GM23338 (cell line): ENCODE measurements at regions not wholly inside any gene's neighbourhood (a gene's known extent, or its start where the extent isn't known, plus 50 kb on each side); places are given as distances from the start of the nearest gene placed in this dataset.

Experiments
- ATAC-seq: fragments of 200-7000 bp; cut with Tn5 transposase; 3 replicates; pipeline ENCODE4 v1.9.1; 2020
- DNase-seq: peaks from one replicate; pipeline ENCODE4 v3.0.0-alpha.2; 2015; ENCODE audit warnings: low spot score
- H2AFZ ChIP-seq: fragments of 200-600 bp; sonication (generic); 2 replicates; pipeline ENCODE4 v1.8.0; 2016; ENCODE audit warnings: antibody characterized with exemption, mild to moderate bottlenecking, moderate library complexity
- H3F3A ChIP-seq: fragments of 200-600 bp; sonication (generic); replicated peaks from 2 replicates; pipeline ENCODE4 v1.8.0; 2017; ENCODE audit warnings: antibody characterized with exemption, mixed run types, low read depth
- H3K27ac ChIP-seq: fragments of 200-600 bp; sonication (generic); 2 replicates; pipeline ENCODE4 v1.6.1; 2016; ENCODE audit warnings: low read depth
- H3K27me3 ChIP-seq: fragments of 200-600 bp; sonication (generic); 2 replicates; pipeline ENCODE4 v1.8.0; 2016; ENCODE audit warnings: mild to moderate bottlenecking, mixed run types, moderate library complexity; ENCODE audit not compliant: insufficient read depth
- H3K36me3 ChIP-seq: fragments of 200-600 bp; sonication (generic); 2 replicates; pipeline ENCODE4 v1.8.0; 2016; ENCODE audit warnings: mild to moderate bottlenecking; ENCODE audit not compliant: insufficient read depth
- H3K4me1 ChIP-seq: fragments of 200-600 bp; sonication (generic); 2 replicates; pipeline ENCODE4 v1.8.0; 2016; ENCODE audit warnings: mild to moderate bottlenecking, moderate library complexity; ENCODE audit not compliant: insufficient read depth
- H3K4me2 ChIP-seq: fragments of 200-600 bp; sonication (generic); 2 replicates; pipeline ENCODE4 v1.7.1; 2017; ENCODE audit warnings: mixed run types
- H3K4me3 ChIP-seq: fragments of 200-600 bp; sonication (generic); 2 replicates; pipeline ENCODE4 v1.6.1; 2016; ENCODE audit warnings: mixed run types
- H3K79me2 ChIP-seq: fragments of 200-600 bp; sonication (generic); replicated peaks from 2 replicates; pipeline ENCODE4 v1.8.0; 2017; ENCODE audit warnings: mild to moderate bottlenecking; ENCODE audit not compliant: insufficient read depth
- H3K9me2 ChIP-seq: fragments of 200-600 bp; sonication (generic); 2 replicates; pipeline ENCODE4 v1.8.0; 2017; ENCODE audit not compliant: insufficient read depth
- H4K20me1 ChIP-seq: fragments of 200-600 bp; sonication (generic); replicated peaks from 2 replicates; pipeline ENCODE4 v1.8.0; 2017; ENCODE audit warnings: mild to moderate bottlenecking; ENCODE audit not compliant: insufficient read depth
- H3K27ac Mint-ChIP-seq: 2 replicates; pipeline ENCODE4 v1.8.0; 2020; ENCODE audit warnings: inconsistent platforms, mild to moderate bottlenecking, moderate library complexity, mixed read lengths
- H3K27me3 Mint-ChIP-seq: 3 replicates; pipeline ENCODE4 v1.8.0; 2022; ENCODE audit warnings: low read depth, mild to moderate bottlenecking, moderate library complexity, mixed read lengths, inconsistent platforms; ENCODE audit not compliant: insufficient read depth, poor library complexity
- H3K36me3 Mint-ChIP-seq: 3 replicates; pipeline ENCODE4 v1.8.0; 2021; ENCODE audit warnings: low read depth, mild to moderate bottlenecking, inconsistent platforms, moderate library complexity, mixed read lengths
- H3K4me1 Mint-ChIP-seq: 3 replicates; pipeline ENCODE4 v1.8.0; 2020; ENCODE audit warnings: mild to moderate bottlenecking, inconsistent platforms, mixed read lengths
- H3K4me3 Mint-ChIP-seq: 3 replicates; pipeline ENCODE4 v1.8.0; 2021; ENCODE audit warnings: moderate library complexity, mild to moderate bottlenecking, inconsistent platforms, mixed read lengths
- H3K9me3 Mint-ChIP-seq: 3 replicates; pipeline ENCODE4 v1.8.0; 2020; ENCODE audit warnings: moderate library complexity, mild to moderate bottlenecking, inconsistent platforms, mixed read lengths
- CREB1 ChIP-seq: fragments of 250-450 bp; sonication (Bioruptor Pico); IDR thresholded peaks from 2 replicates; pipeline ENCODE4 v1.5.0; 2020; ENCODE audit warnings: low read depth, mild to moderate bottlenecking, moderate library complexity
- EZH2 ChIP-seq: fragments of 200-600 bp; sonication (generic); IDR thresholded peaks from one replicate; pipeline ENCODE4 v1.8.0; 2017; ENCODE audit warnings: antibody characterized with exemption, mild to moderate bottlenecking, low read depth; ENCODE audit not compliant: unreplicated experiment
- EZH2phosphoT487 ChIP-seq: fragments of 200-600 bp; sonication (generic); IDR thresholded peaks from one replicate; pipeline ENCODE4 v1.8.1; 2018; ENCODE audit warnings: antibody characterized with exemption; ENCODE audit not compliant: unreplicated experiment
- JUNB ChIP-seq: IDR thresholded peaks from one replicate; pipeline ENCODE4 v1.6.1; 2016; ENCODE audit warnings: antibody characterized with exemption; ENCODE audit not compliant: unreplicated experiment
- NANOG ChIP-seq: IDR thresholded peaks from 2 replicates; pipeline ENCODE4 v1.6.1; 2016; ENCODE audit warnings: antibody characterized with exemption, borderline replicate concordance
- POLR2AphosphoS5 ChIP-seq: IDR thresholded peaks from 2 replicates; pipeline ENCODE4 v1.6.1; 2016; ENCODE audit warnings: antibody characterized with exemption, low read depth
- STAT1 ChIP-seq: IDR thresholded peaks from one replicate; pipeline ENCODE4 v1.6.1; 2016; ENCODE audit warnings: antibody characterized with exemption; ENCODE audit not compliant: unreplicated experiment
- ZNF114 ChIP-seq: fragments of 250-450 bp; sonication (Bioruptor Pico); IDR thresholded peaks from 2 replicates; pipeline ENCODE4 v1.5.0; 2020; ENCODE audit warnings: mild to moderate bottlenecking, moderate library complexity
- ZNF331 ChIP-seq: fragments of 250-450 bp; sonication (Bioruptor Pico); IDR thresholded peaks from 2 replicates; pipeline ENCODE4 v1.5.0; 2020; ENCODE audit warnings: low read depth, mild to moderate bottlenecking, moderate library complexity
- TF ChIP-seq, protein P1 (sequence below): IDR thresholded peaks from 2 replicates; pipeline ENCODE4 v1.6.1; 2016; ENCODE audit warnings: antibody characterized with exemption
- TF ChIP-seq, protein P2 (sequence below): IDR thresholded peaks from one replicate; pipeline ENCODE4 v1.6.1; 2018; ENCODE audit warnings: antibody characterized with exemption; ENCODE audit not compliant: unreplicated experiment
- TF ChIP-seq, protein P3 (sequence below), 2 experiments: fragments of 200-600 bp in 1 of 2; sonication (generic) in 1 of 2; conservative IDR thresholded peaks; 2 replicates each; pipeline versions ENCODE4 v1.5.1 to v1.6.1; 2016 to 2017; ENCODE audit warnings: antibody characterized with exemption in 2 of 2, low read depth in 2 of 2, mild to moderate bottlenecking in 2 of 2, moderate library complexity in 1 of 2
- TF ChIP-seq, protein P4 (sequence below): fragments of 250-450 bp; sonication (Bioruptor Pico); IDR thresholded peaks from 2 replicates; pipeline ENCODE4 v1.5.0; 2020; ENCODE audit warnings: mild to moderate bottlenecking, moderate library complexity

DNA sequence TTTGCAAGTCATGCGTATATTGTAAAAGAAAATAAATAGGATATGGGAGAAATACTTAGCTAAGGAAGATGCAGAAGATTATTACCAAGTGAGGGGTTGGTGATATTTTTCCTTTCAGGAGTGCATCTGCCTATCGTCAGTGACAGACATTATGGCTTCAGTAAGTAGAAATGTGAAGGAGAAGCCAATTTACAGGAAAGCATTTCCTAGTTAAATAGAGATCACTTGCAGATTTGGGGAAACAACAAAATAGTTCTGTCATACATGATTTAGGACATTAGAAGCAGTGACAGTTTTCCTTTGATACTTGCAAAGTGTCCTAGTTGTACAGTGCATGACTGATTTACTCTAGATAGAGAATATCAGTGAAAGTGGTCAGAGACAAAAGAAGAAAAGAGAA is 747.8 kb upstream of the KLHL1 start:
- H3F3A ChIP-seq = no peaks in the 10 kb centered on the region
- no peak for ATAC-seq
- H4K20me1 ChIP-seq = no peaks in the 10 kb centered on the region; the same call in 1 of the 2 replicates
- Mint-ChIP-seq H3K9me3 (no peaks in the 10 kb centered on the region), H3K4me3 (no peak overlapping the region), H3K4me1 (no peaks in the 10 kb centered on the region; the same call in 2 of the 3 replicates), H3K27me3 (no peaks in the 10 kb centered on the region), H3K27ac (no peak overlapping the region), H3K36me3 (peaks cover 3% of the 10 kb centered on the region; the same call in 1 of the 3 replicates)
- H3K4me2 ChIP-seq = no peak overlapping the region
- TF ChIP-seq ZNF114 (CRISPR knock-in tag) = no peak
- TF ChIP-seq ZNF331 (CRISPR knock-in tag) = no peak
- no peak for TF ChIP-seq EZH2
- no peak for TF ChIP-seq NANOG
- no peak for TF ChIP-seq JUNB
- TF ChIP-seq, protein P1, sequence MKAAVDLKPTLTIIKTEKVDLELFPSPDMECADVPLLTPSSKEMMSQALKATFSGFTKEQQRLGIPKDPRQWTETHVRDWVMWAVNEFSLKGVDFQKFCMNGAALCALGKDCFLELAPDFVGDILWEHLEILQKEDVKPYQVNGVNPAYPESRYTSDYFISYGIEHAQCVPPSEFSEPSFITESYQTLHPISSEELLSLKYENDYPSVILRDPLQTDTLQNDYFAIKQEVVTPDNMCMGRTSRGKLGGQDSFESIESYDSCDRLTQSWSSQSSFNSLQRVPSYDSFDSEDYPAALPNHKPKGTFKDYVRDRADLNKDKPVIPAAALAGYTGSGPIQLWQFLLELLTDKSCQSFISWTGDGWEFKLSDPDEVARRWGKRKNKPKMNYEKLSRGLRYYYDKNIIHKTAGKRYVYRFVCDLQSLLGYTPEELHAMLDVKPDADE = no peak
- TF ChIP-seq, protein P2, sequence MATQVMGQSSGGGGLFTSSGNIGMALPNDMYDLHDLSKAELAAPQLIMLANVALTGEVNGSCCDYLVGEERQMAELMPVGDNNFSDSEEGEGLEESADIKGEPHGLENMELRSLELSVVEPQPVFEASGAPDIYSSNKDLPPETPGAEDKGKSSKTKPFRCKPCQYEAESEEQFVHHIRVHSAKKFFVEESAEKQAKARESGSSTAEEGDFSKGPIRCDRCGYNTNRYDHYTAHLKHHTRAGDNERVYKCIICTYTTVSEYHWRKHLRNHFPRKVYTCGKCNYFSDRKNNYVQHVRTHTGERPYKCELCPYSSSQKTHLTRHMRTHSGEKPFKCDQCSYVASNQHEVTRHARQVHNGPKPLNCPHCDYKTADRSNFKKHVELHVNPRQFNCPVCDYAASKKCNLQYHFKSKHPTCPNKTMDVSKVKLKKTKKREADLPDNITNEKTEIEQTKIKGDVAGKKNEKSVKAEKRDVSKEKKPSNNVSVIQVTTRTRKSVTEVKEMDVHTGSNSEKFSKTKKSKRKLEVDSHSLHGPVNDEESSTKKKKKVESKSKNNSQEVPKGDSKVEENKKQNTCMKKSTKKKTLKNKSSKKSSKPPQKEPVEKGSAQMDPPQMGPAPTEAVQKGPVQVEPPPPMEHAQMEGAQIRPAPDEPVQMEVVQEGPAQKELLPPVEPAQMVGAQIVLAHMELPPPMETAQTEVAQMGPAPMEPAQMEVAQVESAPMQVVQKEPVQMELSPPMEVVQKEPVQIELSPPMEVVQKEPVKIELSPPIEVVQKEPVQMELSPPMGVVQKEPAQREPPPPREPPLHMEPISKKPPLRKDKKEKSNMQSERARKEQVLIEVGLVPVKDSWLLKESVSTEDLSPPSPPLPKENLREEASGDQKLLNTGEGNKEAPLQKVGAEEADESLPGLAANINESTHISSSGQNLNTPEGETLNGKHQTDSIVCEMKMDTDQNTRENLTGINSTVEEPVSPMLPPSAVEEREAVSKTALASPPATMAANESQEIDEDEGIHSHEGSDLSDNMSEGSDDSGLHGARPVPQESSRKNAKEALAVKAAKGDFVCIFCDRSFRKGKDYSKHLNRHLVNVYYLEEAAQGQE = no peak
- TF ChIP-seq CREB1 = no peak
- no peak for TF ChIP-seq STAT1
- no peak for TF ChIP-seq POLR2AphosphoS5
- TF ChIP-seq, protein P3, sequence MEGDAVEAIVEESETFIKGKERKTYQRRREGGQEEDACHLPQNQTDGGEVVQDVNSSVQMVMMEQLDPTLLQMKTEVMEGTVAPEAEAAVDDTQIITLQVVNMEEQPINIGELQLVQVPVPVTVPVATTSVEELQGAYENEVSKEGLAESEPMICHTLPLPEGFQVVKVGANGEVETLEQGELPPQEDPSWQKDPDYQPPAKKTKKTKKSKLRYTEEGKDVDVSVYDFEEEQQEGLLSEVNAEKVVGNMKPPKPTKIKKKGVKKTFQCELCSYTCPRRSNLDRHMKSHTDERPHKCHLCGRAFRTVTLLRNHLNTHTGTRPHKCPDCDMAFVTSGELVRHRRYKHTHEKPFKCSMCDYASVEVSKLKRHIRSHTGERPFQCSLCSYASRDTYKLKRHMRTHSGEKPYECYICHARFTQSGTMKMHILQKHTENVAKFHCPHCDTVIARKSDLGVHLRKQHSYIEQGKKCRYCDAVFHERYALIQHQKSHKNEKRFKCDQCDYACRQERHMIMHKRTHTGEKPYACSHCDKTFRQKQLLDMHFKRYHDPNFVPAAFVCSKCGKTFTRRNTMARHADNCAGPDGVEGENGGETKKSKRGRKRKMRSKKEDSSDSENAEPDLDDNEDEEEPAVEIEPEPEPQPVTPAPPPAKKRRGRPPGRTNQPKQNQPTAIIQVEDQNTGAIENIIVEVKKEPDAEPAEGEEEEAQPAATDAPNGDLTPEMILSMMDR (conservative IDR thresholded peaks at IDR 0.05; ENCODE audit: low read depth in 2 of 2) = no peak
- TF ChIP-seq EZH2phosphoT487 = no peak
- TF ChIP-seq, protein P4, sequence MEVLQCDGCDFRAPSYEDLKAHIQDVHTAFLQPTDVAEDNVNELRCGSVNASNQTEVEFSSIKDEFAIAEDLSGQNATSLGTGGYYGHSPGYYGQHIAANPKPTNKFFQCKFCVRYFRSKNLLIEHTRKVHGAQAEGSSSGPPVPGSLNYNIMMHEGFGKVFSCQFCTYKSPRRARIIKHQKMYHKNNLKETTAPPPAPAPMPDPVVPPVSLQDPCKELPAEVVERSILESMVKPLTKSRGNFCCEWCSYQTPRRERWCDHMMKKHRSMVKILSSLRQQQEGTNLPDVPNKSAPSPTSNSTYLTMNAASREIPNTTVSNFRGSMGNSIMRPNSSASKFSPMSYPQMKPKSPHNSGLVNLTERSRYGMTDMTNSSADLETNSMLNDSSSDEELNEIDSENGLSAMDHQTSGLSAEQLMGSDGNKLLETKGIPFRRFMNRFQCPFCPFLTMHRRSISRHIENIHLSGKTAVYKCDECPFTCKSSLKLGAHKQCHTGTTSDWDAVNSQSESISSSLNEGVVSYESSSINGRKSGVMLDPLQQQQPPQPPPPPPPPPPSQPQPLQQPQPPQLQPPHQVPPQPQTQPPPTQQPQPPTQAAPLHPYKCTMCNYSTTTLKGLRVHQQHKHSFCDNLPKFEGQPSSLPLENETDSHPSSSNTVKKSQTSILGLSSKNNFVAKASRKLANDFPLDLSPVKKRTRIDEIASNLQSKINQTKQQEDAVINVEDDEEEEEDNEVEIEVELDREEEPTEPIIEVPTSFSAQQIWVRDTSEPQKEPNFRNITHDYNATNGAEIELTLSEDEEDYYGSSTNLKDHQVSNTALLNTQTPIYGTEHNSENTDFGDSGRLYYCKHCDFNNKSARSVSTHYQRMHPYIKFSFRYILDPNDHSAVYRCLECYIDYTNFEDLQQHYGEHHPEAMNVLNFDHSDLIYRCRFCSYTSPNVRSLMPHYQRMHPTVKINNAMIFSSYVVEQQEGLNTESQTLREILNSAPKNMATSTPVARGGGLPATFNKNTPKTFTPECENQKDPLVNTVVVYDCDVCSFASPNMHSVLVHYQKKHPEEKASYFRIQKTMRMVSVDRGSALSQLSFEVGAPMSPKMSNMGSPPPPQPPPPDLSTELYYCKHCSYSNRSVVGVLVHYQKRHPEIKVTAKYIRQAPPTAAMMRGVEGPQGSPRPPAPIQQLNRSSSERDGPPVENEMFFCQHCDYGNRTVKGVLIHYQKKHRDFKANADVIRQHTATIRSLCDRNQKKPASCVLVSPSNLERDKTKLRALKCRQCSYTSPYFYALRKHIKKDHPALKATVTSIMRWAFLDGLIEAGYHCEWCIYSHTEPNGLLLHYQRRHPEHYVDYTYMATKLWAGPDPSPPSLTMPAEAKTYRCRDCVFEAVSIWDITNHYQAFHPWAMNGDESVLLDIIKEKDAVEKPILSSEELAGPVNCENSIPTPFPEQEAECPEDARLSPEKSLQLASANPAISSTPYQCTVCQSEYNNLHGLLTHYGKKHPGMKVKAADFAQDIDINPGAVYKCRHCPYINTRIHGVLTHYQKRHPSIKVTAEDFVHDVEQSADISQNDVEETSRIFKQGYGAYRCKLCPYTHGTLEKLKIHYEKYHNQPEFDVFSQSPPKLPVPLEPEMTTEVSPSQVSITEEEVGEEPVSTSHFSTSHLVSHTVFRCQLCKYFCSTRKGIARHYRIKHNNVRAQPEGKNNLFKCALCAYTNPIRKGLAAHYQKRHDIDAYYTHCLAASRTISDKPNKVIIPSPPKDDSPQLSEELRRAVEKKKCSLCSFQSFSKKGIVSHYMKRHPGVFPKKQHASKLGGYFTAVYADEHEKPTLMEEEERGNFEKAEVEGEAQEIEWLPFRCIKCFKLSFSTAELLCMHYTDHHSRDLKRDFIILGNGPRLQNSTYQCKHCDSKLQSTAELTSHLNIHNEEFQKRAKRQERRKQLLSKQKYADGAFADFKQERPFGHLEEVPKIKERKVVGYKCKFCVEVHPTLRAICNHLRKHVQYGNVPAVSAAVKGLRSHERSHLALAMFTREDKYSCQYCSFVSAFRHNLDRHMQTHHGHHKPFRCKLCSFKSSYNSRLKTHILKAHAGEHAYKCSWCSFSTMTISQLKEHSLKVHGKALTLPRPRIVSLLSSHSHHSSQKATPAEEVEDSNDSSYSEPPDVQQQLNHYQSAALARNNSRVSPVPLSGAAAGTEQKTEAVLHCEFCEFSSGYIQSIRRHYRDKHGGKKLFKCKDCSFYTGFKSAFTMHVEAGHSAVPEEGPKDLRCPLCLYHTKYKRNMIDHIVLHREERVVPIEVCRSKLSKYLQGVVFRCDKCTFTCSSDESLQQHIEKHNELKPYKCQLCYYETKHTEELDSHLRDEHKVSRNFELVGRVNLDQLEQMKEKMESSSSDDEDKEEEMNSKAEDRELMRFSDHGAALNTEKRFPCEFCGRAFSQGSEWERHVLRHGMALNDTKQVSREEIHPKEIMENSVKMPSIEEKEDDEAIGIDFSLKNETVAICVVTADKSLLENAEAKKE (CRISPR knock-in tag) = no peak
- 0 out of 2 replicates have a peak, but pooled peaks cover 2% of the 10 kb centered on the region for H3K9me2 ChIP-seq
- no peaks in the 10 kb centered on the region for H3K4me1 ChIP-seq
- no peak overlapping the region for H3K27ac ChIP-seq
- no peaks in the 10 kb centered on the region for H3K36me3 ChIP-seq
- no peaks in the 10 kb centered on the region for H3K79me2 ChIP-seq
- DNase-seq = no peak
- H3K27me3 ChIP-seq = no peaks in the 10 kb centered on the region
- no peak overlapping the region for H3K4me3 ChIP-seq
- no peak overlapping the region for H2AFZ ChIP-seq
